HL-60 (cell line): ENCODE measurements at regions not wholly inside any gene's neighbourhood (a gene's known extent, or its start where the extent isn't known, plus 50 kb on each side); places are given as distances from the start of the nearest gene placed in this dataset.

ENCODE experiments used
- POLR2AphosphoS5 ChIP-seq: IDR thresholded peaks from 2 replicates; pipeline ENCODE4 v1.6.1; 2012; ENCODE audit warnings: low read depth
- TF ChIP-seq, protein P1 (sequence below): IDR thresholded peaks from one replicate; pipeline ENCODE4 v1.5.1; 2011; ENCODE audit warnings: low read length, control low read depth, inconsistent platforms; ENCODE audit not compliant: insufficient read depth

DNA sequence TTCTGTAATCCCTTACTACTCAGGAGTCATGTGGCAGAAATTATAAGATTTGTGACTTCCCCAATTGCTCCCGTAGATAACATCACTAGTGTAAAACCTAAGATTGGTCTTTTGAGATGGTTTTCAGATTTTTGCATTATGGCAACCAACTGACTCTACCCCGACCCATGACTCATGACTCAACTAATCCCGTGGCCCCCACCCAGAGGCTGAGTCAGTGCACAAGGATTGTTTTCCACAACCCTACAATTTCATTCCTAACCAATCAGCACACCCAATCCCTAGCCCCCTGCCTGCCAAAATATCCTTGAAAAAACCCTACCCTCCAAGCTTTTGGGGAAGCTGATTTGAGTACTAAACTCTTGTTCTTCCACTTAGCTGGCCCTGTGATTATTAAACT is 109.4 kb upstream of the FAM9C start:
- TF ChIP-seq, protein P1, sequence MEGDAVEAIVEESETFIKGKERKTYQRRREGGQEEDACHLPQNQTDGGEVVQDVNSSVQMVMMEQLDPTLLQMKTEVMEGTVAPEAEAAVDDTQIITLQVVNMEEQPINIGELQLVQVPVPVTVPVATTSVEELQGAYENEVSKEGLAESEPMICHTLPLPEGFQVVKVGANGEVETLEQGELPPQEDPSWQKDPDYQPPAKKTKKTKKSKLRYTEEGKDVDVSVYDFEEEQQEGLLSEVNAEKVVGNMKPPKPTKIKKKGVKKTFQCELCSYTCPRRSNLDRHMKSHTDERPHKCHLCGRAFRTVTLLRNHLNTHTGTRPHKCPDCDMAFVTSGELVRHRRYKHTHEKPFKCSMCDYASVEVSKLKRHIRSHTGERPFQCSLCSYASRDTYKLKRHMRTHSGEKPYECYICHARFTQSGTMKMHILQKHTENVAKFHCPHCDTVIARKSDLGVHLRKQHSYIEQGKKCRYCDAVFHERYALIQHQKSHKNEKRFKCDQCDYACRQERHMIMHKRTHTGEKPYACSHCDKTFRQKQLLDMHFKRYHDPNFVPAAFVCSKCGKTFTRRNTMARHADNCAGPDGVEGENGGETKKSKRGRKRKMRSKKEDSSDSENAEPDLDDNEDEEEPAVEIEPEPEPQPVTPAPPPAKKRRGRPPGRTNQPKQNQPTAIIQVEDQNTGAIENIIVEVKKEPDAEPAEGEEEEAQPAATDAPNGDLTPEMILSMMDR: no peak
- no peak for TF ChIP-seq POLR2AphosphoS5
